Fibroblast of peridontal ligament (primary cell): ENCODE measurements at regions not wholly inside any gene's neighbourhood (a gene's known extent, or its start where the extent isn't known, plus 50 kb on each side); places are given as distances from the start of the nearest gene placed in this dataset.
"Not testable (repeated sequence)": the region's sequence is repeated elsewhere in the genome, so short reads cannot be mapped to it uniquely, and the experiment has no call there.

Experiments
- DNase-seq: peaks from one replicate; pipeline ENCODE4 v3.0.0-alpha.2; 2010; ENCODE audit errors: extremely low read depth

- no peak for DNase-seq
Measured at GRCh38 chr6:147972448-147972847, 370.2 kb upstream of the SASH1 start.

GRCh38 chr6:147973806-147974205, 368.8 kb upstream of the SASH1 start:
- DNase-seq, result no peak

GRCh38 chr6:147974376-147974775, 368.3 kb upstream of the SASH1 start:
- peak; percentile 76 for DNase-seq

DNA sequence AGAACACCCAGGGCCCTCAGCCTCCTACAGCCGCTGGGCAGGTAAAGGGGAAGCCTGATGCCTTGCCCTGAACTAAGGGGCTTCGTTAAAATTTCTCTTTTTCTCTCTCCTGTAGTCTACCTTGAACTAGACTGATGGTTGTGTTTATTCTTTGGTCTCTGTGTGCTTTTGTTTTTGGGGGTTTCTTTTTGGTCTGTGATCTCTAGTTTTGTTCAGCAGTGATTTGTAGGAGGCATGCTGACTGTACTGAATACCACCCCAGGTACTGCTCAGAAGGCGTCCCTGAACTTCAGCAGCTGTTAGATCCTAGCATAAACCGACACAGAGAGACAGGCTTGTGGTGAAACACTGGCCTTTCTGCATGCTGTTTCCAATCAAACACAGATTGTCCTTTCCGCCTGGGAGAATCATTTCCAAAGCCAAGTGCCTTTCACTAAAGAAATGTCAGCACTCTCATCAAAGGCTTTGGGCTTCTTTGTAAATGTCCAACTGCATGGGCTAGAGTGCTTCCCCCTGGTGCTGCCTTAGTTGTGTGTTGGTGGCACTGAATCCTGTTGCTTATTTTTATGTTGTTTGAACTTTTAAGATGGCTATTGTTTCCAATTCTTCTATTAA, 364.7 kb upstream of the SASH1 start:
- no peak for DNase-seq

DNA sequence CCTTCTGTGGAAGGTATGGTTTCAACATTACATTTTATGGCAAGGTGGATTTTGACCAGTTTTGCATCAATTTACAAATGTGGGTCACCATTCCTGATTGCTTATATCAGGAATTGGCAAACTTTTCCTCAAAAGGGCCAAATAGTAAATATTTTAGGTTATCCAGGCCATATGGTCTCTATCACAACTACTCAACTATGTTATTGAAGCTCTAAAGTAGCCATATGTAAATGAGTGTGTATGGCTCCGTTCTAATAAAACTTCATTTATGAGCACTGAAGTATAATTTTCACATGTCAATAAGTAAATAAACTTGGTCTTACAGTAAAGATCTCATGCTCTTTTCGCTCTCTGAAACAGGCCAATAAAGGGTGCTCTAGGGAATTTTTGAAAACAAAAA, 362.7 kb upstream of the SASH1 start:
- no peak for DNase-seq

GRCh38 chr6:147983581-147984366, 358.9 kb upstream of the SASH1 start:
- peak; percentile 18 for DNase-seq

DNA sequence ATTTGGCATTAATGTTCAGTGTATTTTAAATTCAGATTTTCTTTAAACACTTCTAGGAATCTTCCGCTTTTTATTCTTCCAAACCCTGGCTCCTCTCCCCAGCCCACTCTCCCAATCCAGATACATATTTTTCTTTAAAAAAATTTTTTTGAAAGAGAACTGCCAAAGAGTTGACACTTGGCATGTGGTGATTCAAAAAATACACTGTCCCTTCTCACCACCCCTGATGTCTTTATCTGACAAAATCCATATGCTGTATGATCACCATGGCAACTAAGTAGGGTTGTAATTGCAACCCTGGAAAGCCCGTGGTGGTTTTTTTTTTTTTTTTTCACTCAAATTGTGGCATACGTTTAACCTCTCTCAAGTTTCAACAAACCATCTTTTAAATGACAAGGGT, 355.8 kb upstream of the SASH1 start:
- DNase-seq, result no peak

DNA sequence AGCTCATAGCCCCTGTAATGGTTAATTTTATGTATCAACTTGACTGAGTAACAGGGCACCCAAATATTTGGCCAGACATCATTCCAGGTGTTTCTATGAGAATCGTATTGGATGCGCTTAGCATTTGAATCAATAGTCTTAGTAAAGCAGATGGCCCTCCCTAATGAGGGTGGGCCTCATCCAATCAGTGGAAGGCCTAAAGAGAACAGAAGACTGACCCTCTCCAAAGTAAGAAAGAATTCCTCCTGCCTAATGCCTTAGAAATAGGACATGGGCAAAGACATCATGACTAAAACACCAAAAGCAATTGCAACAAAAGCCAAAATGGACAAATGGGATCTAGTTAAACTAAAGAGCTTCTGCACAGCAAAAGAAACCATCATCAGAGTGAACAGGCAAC, 352.5 kb upstream of the SASH1 start:
- no peak for DNase-seq

DNA sequence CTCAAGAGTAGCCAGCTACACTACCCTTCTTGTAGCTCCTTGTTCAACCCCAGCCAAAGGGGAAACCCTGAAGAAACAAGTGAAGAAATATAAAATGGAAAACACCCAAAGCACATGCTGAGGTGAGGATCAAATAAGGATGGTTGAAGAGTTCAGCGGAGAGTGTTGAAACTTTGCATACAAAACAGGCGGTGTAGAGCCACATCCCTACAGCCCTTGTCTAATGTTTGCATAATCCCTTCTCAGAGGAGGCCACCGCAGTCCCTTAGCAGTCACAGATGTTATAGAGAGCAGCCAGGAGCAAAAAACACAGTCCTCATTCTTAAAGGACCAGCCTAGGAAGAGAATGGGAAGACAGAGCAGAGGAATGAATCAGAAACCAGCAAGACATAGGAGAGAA, 350.7 kb upstream of the SASH1 start:
- no peak for DNase-seq

DNA sequence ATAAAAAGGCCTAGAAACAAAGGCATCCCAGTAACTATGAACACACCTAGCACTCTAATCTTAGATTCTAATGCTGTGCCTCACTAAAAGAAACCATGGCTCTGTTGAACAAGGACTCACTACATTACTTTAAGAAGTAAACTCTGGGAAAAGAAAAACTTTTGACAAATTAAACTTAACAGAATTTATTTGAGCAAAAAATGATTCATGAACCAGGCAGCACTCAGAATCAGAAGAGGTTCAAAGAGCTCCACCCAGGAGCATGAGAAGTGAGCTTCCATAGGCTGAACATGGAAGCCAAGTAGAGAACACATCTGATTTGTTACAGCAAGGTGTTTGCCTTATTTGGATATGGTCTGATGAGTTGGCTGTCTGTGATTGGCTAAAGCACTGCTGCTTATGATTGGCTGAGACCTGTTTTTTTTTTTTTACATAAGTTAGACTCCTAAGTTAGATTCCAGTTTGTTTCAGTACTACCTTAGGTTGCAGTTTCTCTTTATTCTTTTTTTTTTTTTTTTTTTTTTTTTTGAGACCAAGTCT, 343.6 kb upstream of the SASH1 start:
- no peak for DNase-seq

DNA sequence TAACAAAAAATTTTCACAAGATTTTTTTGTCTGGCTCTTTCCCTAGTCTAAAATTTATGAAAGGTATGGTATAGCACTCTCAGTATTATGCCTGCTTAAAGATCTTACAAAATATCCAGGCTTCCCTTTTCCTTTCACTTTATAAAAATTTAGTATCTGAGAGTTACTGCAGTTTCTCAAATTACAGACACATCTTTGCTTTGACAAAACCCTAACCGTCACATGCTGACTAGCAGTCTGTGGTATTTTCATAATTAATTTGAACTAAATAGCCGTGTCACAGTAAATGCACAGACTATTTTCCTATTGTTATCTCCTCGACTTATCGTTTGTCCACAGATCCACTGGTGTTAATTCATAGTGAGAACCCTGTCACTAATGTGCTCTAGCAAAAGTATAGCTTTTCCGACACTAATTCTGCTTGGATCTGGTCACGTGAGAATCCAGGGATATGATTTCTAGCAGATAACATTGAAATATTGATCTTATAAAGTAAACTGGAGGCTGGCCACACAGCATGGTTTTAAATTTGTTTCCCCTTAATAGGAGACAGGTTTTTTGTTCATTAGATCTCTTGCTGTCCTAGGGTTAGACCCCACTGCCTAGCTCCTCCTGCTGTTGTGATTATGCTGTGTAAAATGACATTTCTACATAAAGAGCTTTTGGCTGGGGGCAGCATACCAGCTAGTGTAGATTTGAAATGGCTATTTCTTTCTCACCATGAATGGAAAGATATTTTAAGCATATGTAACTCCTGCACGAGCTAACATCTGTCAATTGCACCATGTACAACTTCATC, 340.6 kb upstream of the SASH1 start:
- peak; percentile 29 for DNase-seq

- no peak for DNase-seq
Measured at GRCh38 chr6:148004651-148005050, 338.0 kb upstream of the SASH1 start.

GRCh38 chr6:148005806-148006205, 336.8 kb upstream of the SASH1 start:
- no peak for DNase-seq

- not testable (repeated sequence) for DNase-seq
Measured at GRCh38 chr6:148010516-148010915, 332.1 kb upstream of the SASH1 start.

DNA sequence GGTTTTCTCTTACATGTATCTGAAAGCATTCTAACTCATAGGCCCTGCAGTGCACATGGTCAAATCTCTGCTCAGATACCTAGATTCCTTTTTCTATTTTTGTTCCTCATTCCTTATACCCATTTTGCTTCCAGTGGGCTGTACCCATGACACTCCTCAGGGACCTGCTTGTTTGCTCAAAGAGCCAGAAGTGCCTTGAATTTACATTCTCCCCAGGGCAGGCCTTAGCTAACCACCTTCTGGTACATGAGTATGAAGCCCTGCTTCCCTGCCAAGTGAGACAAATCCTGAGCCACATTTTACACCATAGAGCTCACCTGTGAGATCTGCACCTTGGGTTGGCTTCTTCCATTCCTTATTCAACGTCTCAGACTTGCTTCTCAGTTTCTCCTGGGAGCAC, 326.6 kb upstream of the SASH1 start:
- no peak for DNase-seq

GRCh38 chr6:148021165-148021564, 321.5 kb upstream of the SASH1 start:
- DNase-seq, result no peak

DNA sequence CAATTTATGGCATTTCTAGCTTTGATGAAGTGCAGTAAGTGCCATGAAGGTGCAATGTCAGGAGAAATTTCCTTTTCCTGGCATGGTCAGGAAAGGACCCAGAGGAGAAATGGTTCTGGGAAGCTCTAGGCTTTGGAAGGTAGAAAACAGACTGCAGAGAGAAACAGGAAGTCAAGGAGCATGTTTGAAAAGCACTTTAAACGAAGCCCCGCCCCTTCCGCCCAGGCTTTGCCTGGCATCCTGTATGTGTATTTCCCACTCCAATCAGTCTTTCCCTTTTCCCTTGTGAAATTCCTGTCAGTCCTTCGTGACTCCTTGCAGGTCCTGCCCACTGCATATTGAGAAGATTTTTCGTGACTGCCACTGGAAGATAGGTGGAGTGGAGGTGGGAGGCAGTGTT, 320.9 kb upstream of the SASH1 start:
- DNase-seq, result no peak

GRCh38 chr6:148022279-148022678, 320.4 kb upstream of the SASH1 start:
- not testable (repeated sequence) for DNase-seq

- no peak for DNase-seq
Measured at GRCh38 chr6:148027201-148027600, 315.4 kb upstream of the SASH1 start.

DNA sequence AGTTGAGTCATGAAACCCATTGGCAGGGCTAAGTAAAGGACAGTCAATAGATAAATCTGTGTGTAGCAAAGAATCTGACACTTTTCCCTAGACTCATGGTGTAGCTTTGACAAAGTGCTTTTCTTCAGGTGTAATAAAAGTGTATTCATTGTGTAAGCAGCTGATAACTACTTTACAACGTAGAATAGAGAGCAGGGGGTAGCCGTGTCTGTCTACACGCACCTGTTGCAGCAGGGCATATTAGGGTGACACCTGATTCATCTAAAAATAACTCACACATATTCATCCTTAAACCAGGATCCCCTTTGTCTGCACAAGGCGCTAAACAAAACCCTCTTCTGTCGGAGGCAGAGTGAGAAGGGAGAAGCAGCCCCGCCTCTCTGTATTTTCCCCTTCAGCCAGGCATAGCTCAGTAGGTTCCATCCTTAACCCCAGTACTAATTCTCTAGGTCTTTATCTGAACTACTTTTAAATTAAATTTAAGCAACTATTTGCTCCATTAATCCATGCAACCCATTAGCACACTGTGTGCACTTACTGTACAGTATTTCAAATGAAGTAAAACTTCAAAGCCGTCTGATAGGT, 306.7 kb upstream of the SASH1 start:
- DNase-seq, result no peak

- peak; percentile 64 for DNase-seq
Measured at GRCh38 chr6:148037496-148037895, 305.1 kb upstream of the SASH1 start.

- peak; percentile 3 for DNase-seq
Measured at GRCh38 chr6:148041546-148041945, 301.1 kb upstream of the SASH1 start.
